Neural progenitor cell (in vitro differentiated cells): ENCODE measurements at regions not wholly inside any gene's neighbourhood (a gene's known extent, or its start where the extent isn't known, plus 50 kb on each side); places are given as distances from the start of the nearest gene placed in this dataset.

ENCODE experiments used
- CTCF ChIP-seq: fragments of 200-600 bp; sonication (generic); IDR thresholded peaks from 2 replicates; pipeline ENCODE4 v1.5.1; 2017; ENCODE audit warnings: antibody characterized with exemption, mild to moderate bottlenecking
- EZH2 ChIP-seq: fragments of 200-600 bp; sonication (generic); IDR thresholded peaks from 2 replicates; pipeline ENCODE4 v1.6.1; 2017; ENCODE audit warnings: antibody characterized with exemption, mild to moderate bottlenecking, moderate library complexity
- EZH2phosphoT487 ChIP-seq: fragments of 200-600 bp; sonication (generic); IDR thresholded peaks from 2 replicates; pipeline ENCODE4 v1.6.1; 2017; ENCODE audit warnings: antibody characterized with exemption

- TF ChIP-seq CTCF, result no peak
- no peak for TF ChIP-seq EZH2
- TF ChIP-seq EZH2phosphoT487, result no peak
These were observed 398.0 kb downstream of the ADRA2A start for GRCh38 chr10:111474786-111475185.
